Panc1 (cell line): ENCODE measurements at regions not wholly inside any gene's neighbourhood (a gene's known extent, or its start where the extent isn't known, plus 50 kb on each side); places are given as distances from the start of the nearest gene placed in this dataset.

Experiments
- ATAC-seq: fragments of 200-7000 bp; cut with Tn5 transposase; 2 replicates; pipeline ENCODE4 v1.9.1; 2020; ENCODE audit warnings: mild to moderate bottlenecking, moderate library complexity
- BruUV-seq: library from RNA; stranded (reverse); fragments of 400-500 nt; replicated peaks from 2 replicates; lab custom pipeline; 2021; lab: Mats Ljungman, UMichigan
- CTCF ChIA-PET: fragments of 300-600 bp; sonication (Branson Sonifier 250); formaldehyde crosslinking; loops from one replicate; lab custom pipeline; 2022; ENCODE audit warnings: antibody characterized with exemption; lab: Charles Lee
- POLR2A ChIA-PET: fragments of 300-600 bp; sonication (Branson Sonifier 250); formaldehyde crosslinking; loops from one replicate; lab custom pipeline; 2022; ENCODE audit warnings: antibody characterized with exemption; lab: Charles Lee
- DNase-seq: peaks from one replicate; pipeline ENCODE4 v3.0.0-alpha.2; 2010; ENCODE audit warnings: low read depth, low spot score
- H3K27ac ChIP-seq: 2 replicates; pipeline ENCODE4 v1.5.1; 2011; ENCODE audit warnings: mild to moderate bottlenecking, low read length, inconsistent platforms
- H3K27me3 ChIP-seq: fragments of 200-500 bp; sonication (Bioruptor generic); 2 replicates; pipeline ENCODE4 v1.6.0; 2014; ENCODE audit warnings: low read length, inconsistent platforms; ENCODE audit not compliant: control insufficient read depth, insufficient read depth
- H3K36me3 ChIP-seq: fragments of 200-500 bp; sonication (Bioruptor generic); 2 replicates; pipeline ENCODE4 v1.5.1; 2014; ENCODE audit warnings: inconsistent platforms, mild to moderate bottlenecking, low read length, moderate library complexity; ENCODE audit not compliant: control insufficient read depth, insufficient read depth
- H3K4me1 ChIP-seq: 2 replicates; pipeline ENCODE4 v1.5.1; 2011; ENCODE audit warnings: inconsistent platforms, mild to moderate bottlenecking, low read length, moderate library complexity; ENCODE audit not compliant: control insufficient read depth, insufficient read depth
- H3K4me3 ChIP-seq, 2 experiments: 2 replicates each; pipeline ENCODE4 v1.5.1; 2011 to 2012; ENCODE audit warnings: low read depth in 2 of 2, low read length in 2 of 2, mild to moderate bottlenecking in 2 of 2, inconsistent platforms in 1 of 2, moderate library complexity in 1 of 2
- H3K9me3 ChIP-seq: fragments of 200-500 bp; sonication (Bioruptor generic); 2 replicates; pipeline ENCODE4 v1.5.1; 2014; ENCODE audit warnings: low read depth, mild to moderate bottlenecking, inconsistent platforms, low read length, moderate library complexity; ENCODE audit not compliant: control insufficient read depth, insufficient read depth
- CTCF ChIP-seq: fragments of 450-650 bp; IDR thresholded peaks from 2 replicates; pipeline ENCODE4 v1.5.1; 2017; ENCODE audit warnings: mild to moderate bottlenecking
- POLR2AphosphoS5 ChIP-seq: IDR thresholded peaks from 2 replicates; pipeline ENCODE4 v1.6.1; 2012; ENCODE audit warnings: mild to moderate bottlenecking, low read depth, low read length, moderate library complexity
- REST ChIP-seq, 2 experiments: IDR thresholded peaks; 2 replicates each; pipeline ENCODE4 v1.6.1; 2011 to 2012; ENCODE audit warnings: low read depth in 2 of 2, control low read depth in 1 of 2, low read length in 1 of 2, mild to moderate bottlenecking in 1 of 2, moderate library complexity in 1 of 2; ENCODE audit not compliant: insufficient read depth in 1 of 2
- SIN3A ChIP-seq: IDR thresholded peaks from 2 replicates; pipeline ENCODE4 v1.6.1; 2012; ENCODE audit warnings: low read depth, mild to moderate bottlenecking, low read length, moderate library complexity, borderline replicate concordance; ENCODE audit not compliant: insufficient read depth
- TCF7L2 ChIP-seq: IDR thresholded peaks from 2 replicates; pipeline ENCODE4 v1.6.1; 2011; ENCODE audit warnings: mild to moderate bottlenecking, low read depth, low read length, inconsistent platforms
- in situ Hi-C: cut with HindIII; loops from 2 replicates; pipeline ENCODE4 v1.10.0; 2016; ENCODE audit warnings: low sequenced_read_pairs, low pct_unique_long_range_greater_than_20kb
- intact Hi-C: fragments of 100-400 bp; cut with micrococcal nuclease; formaldehyde crosslinking; loops from one replicate; pipeline ENCODE4 v1.10.0; 2022; ENCODE audit not compliant: unreplicated experiment

- H3K36me3 ChIP-seq, result no peaks in the 10 kb centered on the region
- ATAC-seq (no peak), DNase-seq (no peak)
- in situ Hi-C loops, result no loop called here
- no TSS peak for BruUV-seq
- TF ChIP-seq TCF7L2 (no peak), SIN3A (no peak), CTCF (no peak), REST (IDR thresholded peaks at IDR 0.05; ENCODE audit: insufficient read depth in 1 of 2, low read depth in 2 of 2, low read length in 1 of 2) (no peak), POLR2AphosphoS5 (no peak)
- H3K27ac ChIP-seq, result no peak overlapping the region
- POLR2A ChIA-PET, result no interaction called here
- intact Hi-C loops, result no loop called here
- H3K27me3 ChIP-seq, result no peaks in the 10 kb centered on the region
- H3K9me3 ChIP-seq, result no peaks in the 10 kb centered on the region
- CTCF ChIA-PET, result no interaction called here
- no peak overlapping the region for H3K4me3 ChIP-seq
- no peaks in the 10 kb centered on the region for H3K4me1 ChIP-seq
Measured at GRCh38 chr12:85697003-85697402, 139.2 kb downstream of the RASSF9 start.

GRCh38 chr12:85698937-85699336, 137.3 kb downstream of the RASSF9 start:
- no peaks in the 10 kb centered on the region for H3K9me3 ChIP-seq
- H3K36me3 ChIP-seq, result no peaks in the 10 kb centered on the region
- CTCF ChIA-PET, result no interaction called here
- intact Hi-C loops (no loop called here), in situ Hi-C loops (no loop called here)
- POLR2A ChIA-PET, result no interaction called here
- TF ChIP-seq TCF7L2 (no peak), POLR2AphosphoS5 (no peak)
- no peak for ATAC-seq
- DNase-seq, result no peak
- no peaks in the 10 kb centered on the region for H3K4me1 ChIP-seq
- BruUV-seq, result no TSS peak
- H3K4me3 ChIP-seq, result no peak overlapping the region
- no peaks in the 10 kb centered on the region for H3K27me3 ChIP-seq
- H3K27ac ChIP-seq, result no peak overlapping the region

GRCh38 chr12:85708775-85709174, 127.4 kb downstream of the RASSF9 start:
- no TSS peak for BruUV-seq
- H3K27ac ChIP-seq, result no peak overlapping the region
- intact Hi-C loops, result no loop called here

More at GRCh38 chr12:85708775-85709174, 127.4 kb downstream of the RASSF9 start:
- Histone ChIP-seq H3K4me3 (no peak overlapping the region), H3K27me3 (no peaks in the 10 kb centered on the region), H3K9me3 (no peaks in the 10 kb centered on the region), H3K4me1 (no peaks in the 10 kb centered on the region), H3K36me3 (no peaks in the 10 kb centered on the region)
- ATAC-seq (no peak), DNase-seq (no peak)
- in situ Hi-C loops, result no loop called here
- CTCF ChIA-PET, result no interaction called here
- TF ChIP-seq SIN3A (no peak), REST (IDR thresholded peaks at IDR 0.05; ENCODE audit: insufficient read depth in 1 of 2, low read depth in 2 of 2, low read length in 1 of 2) (no peak), POLR2AphosphoS5 (no peak), CTCF (no peak), TCF7L2 (no peak)
- POLR2A ChIA-PET, result no interaction called here
